GM18951 (cell line): ENCODE measurements at regions not wholly inside any gene's neighbourhood (a gene's known extent, or its start where the extent isn't known, plus 50 kb on each side); places are given as distances from the start of the nearest gene placed in this dataset.
"Not testable (repeated sequence)": the region's sequence is repeated elsewhere in the genome, so short reads cannot be mapped to it uniquely, and the experiment has no call there.

Source experiments
- POLR2A ChIP-seq: IDR thresholded peaks from 4 replicates; pipeline ENCODE4 v1.6.1; 2011; ENCODE audit warnings: mild to moderate bottlenecking; ENCODE audit not compliant: insufficient read length, insufficient read depth; ENCODE audit errors: extremely low read depth
- in situ Hi-C: fragments of 300-500 bp; cut with MboI; formaldehyde crosslinking; loops from one replicate; pipeline ENCODE4 v1.12.0; 2022; ENCODE audit warnings: low sequenced_read_pairs, mixed read lengths, inconsistent platforms; ENCODE audit not compliant: unreplicated experiment

DNA sequence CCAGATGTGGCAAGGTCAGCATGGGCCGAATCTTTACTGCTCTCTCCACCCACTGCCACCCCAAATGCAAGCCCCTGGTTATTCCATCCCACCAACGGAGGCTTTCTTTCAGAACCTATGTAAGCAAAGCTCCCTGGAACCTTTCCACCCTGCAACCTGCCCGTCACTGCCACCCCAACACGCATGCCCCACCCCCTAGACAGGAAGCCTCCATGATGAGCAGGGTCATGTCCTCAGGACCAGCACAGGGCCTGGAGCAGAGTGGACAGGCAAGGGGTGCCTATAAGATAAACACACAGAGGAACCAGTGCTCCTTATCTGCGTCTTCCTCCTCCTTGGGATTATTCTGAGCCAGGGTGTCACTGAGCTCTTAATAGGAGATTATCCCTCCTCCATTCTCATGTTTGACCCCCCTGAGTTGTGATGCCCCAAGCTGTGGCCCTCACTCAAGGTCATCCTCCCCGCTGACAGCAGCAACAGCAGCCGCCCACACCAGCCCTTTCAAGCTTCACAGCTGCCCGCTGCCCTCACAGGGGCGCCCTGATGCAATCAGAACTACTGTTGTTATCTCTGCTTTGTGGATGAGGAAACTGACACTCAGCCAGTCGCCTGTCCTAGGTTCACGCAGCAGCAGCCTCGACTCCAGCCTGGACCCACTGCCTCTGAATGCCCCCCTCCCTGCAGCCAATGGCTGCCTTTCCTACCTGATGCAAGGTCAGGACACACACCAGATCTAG, 647.3 kb downstream of the TBC1D22A start:
- TF ChIP-seq POLR2A, result no peak
- in situ Hi-C loops, result no loop called here

DNA sequence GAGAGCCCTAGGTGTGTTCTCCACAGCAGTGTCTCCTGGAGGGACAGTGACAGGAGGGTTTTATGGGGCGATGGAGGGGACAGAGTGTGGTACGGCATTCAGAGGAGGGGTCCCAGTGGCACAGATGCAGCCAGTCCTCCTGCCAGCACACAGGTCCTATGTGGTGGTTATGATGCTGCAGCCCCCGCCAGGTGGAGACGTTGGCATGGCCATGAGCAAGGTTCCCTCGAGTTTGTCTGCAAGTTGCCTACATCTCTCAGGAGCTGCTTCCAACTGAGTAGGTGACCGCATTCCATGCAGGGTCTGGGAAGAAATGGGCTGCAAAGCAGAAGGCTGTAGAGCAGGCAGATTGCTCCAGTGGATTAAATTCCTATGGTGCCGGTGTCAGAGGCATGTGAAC, 646.0 kb downstream of the TBC1D22A start:
- TF ChIP-seq POLR2A, result no peak
- in situ Hi-C loops, result no loop called here

GRCh38 chr22:47407461-47408025, 645.1 kb downstream of the TBC1D22A start:
- no peak for TF ChIP-seq POLR2A
- in situ Hi-C loops, result no loop called here

GRCh38 chr22:47406896-47407295, 644.4 kb downstream of the TBC1D22A start:
- in situ Hi-C loops, result no loop called here
- no peak for TF ChIP-seq POLR2A

GRCh38 chr22:47406180-47406834, 643.9 kb downstream of the TBC1D22A start:
- in situ Hi-C loops, result no loop called here
- TF ChIP-seq POLR2A, result no peak

- in situ Hi-C loops, result not testable (repeated sequence)
These were observed 642.8 kb downstream of the TBC1D22A start for GRCh38 chr22:47405222-47405621.

DNA sequence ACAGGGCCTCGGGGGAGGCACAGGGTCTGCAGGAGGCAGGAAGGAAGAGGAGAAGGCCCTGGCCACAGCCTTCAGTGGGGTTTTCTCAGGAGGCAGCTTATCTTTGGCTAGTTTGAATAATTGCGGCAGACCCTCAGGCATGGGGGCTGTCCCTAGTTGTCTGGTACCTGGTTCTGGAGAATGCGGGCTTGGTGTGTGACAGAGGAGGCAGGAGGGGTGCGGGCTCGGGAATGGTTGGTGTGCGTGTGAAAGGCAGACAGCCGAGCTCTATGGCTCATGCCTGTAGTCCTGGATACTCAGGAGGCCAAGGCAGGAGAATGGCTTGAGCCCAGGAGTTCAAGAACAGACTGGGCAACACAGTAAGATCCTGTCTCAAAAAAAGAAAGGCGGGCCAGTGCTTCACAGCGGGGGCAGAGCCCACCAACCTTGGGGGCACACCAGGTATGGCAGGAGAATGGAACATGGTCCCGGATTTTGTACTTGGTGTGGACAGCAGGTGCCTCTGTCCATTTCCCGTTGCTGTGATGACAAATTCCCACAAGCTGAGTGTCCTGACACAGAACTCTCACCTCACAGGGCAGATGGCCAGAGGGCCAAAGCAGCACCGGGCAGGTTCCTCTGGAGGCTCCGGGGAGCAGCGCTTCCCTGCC, 640.6 kb downstream of the TBC1D22A start:
- no peak for TF ChIP-seq POLR2A
- in situ Hi-C loops, result no loop called here

GRCh38 chr22:47401976-47402770, 639.7 kb downstream of the TBC1D22A start:
- TF ChIP-seq POLR2A, result no peak
- in situ Hi-C loops, result no loop called here

DNA sequence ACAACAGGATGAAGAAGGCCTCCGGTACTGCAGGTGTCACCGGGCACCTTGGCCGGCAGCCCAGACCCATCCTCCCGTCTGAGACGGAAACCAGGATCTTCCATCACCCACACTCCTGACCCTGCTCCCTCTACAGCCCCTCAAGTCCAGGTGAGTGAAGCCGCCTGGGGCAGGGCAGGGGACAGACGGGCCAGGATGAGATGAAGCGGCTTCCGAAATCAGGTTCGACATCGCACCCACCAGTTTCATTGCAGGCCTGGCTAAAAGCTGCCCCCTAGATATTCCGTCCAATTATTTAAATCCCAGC, 639.1 kb downstream of the TBC1D22A start:
- no peak for TF ChIP-seq POLR2A
- in situ Hi-C loops, result no loop called here

DNA sequence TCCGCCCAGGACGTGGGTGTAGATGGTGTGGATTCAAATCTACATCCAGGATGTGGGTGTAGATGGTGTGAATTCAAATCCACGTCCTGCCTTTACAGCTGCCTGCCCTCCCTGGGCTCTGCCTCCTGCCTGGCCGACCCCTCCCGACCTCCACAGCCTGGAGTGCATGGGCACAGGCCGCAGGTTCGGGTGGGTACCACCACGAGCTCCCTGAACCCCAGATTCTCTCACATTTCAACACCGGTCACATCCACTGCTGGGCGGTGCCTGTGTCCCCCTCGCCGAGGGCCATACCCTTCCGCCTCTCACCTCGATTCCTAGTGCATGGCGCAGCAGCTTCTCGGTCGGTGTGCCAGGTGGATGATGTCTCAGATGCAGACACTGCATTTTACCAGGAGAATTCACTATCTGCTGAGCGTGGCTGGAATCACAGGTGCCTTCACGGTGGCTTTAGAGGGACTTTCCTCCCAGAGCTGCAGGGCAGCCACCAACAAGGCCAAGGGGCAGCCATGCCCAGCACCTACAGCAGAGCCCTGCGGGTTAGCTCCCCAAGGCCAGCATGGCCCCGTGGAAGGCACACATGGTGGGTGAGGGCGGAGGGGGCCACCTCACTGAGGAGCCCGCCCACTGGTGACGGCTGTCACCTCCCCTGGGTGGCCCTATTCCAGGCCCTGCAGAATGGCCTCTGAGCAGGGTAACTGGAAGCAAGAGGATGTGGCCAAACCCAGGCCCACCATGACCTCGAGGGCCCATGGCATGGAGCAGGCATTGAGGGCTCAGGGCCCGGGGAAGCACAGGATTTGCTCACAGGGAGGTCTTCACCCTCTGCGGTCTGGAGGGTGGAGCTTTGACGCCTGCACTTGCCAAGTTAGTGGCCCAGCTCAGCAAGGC, 638.5 kb downstream of the TBC1D22A start:
- in situ Hi-C loops, result no loop called here
- no peak for TF ChIP-seq POLR2A

DNA sequence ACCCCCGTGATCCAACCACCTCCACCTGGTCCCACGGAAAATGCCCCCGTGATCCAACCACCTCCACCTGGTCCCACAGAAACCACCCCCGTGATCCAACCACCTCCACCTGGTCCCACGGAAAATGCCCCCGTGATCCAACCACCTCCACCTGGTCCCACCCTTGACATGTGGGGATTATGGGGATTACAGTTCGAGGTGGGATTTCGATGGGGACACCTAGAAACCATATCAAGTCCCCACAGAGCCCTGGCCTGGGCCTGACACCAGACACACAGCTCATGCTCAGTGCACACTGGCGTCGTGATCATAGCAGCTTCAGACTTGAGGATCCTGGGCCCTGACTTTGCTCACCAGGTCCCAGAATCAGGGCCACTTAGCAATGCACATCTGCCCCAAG, 637.7 kb downstream of the TBC1D22A start:
- in situ Hi-C loops, result not testable (repeated sequence)
